ENCODE measurements at regions not wholly inside any gene's neighbourhood (a gene's known extent, or its start where the extent isn't known, plus 50 kb on each side); places are given as distances from the start of the nearest gene placed in this dataset.

DNA sequence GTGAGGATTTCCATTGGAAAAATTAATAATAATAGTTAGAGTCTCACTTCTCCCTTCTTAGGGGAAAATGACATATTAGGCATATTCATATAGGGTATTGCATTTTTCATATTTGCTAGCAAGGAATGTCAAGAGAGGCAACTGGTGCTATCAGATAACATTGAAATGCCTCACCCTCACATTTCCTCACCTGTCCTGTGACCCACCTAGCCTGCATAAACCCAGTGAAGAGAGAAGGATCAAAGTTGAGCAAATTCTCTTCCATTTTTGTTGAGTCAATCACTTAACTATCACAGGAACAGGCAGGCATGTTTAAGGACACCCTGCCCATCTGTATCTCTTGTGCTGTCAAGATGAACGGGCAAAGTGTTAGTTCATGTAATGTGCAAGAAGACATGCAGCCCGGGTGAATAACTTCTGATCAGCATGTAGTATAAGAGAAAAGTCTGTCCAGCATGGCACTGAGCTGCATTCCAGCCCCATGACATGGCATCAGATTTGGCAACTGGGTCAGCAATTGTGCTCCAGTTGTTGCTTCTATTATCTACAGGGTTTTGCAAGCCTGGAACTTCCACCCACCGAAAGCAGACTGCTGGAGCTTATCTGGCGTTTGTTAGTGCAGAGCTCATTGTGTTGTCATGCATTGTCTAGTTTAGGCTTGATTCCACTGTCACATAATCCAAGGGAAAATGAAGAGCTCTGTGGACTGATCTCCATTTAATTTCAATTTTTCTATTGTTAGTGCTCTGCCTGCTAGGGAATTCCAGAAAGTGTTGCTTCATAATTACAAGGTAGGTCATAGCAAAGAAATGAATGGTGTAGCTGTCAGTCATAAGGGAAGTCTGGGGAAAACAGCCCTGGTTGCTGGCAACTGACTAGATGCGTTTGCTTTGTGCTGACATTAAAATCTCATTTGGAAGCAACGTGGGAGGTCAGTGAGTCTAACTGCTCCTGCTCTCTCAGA, 138.4 kb upstream of the TNFAIP3 start:
- DNase-seq (peak in 3 of 6 donors; percentile 10 to 31 (median 15)), ATAC-seq (peak; percentile 56 to 76 (median 64)), FAIRE-seq (no peak)
- WGBS, 2 donors: 38 to 44% methylated on average over 6 of the region's 6 CpGs
- Histone ChIP-seq H3K27me3 (no peaks in the 10 kb centered on the region), H3K4me3 (no peak overlapping the region), H3K36me3 (no peaks in the 10 kb centered on the region), H3K27ac (peak overlapping the region in 2 of 4 donors; percentile 4 to 30), H3K9me3 (no peaks in the 10 kb centered on the region), H3K4me1 (no peaks in the 10 kb centered on the region)
- intact Hi-C loops (cut with DNase I): no loop called here
- no peak for TF ChIP-seq CTCF (IDR thresholded peaks at IDR 0.05)

GRCh38 chr6:137729866-137730629, 137.0 kb upstream of the TNFAIP3 start:
- no peaks in the 10 kb centered on the region for H3K4me1 ChIP-seq
- no peaks in the 10 kb centered on the region for H3K36me3 ChIP-seq
- no peaks in the 10 kb centered on the region for H3K9me3 ChIP-seq
- intact Hi-C loops (cut with DNase I): no loop called here
- WGBS, 2 donors: 86 to 91% methylated on average over 6 of the region's 6 CpGs
- no peak overlapping the region for H3K4me3 ChIP-seq
- DNase-seq (no peak), ATAC-seq (no peak), FAIRE-seq (no peak)
- TF ChIP-seq CTCF (IDR thresholded peaks at IDR 0.05): no peak
- no peak overlapping the region for H3K27ac ChIP-seq
- H3K27me3 ChIP-seq: no peaks in the 10 kb centered on the region

GRCh38 chr6:137731600-137731959, 135.5 kb upstream of the TNFAIP3 start:
- Histone ChIP-seq H3K9me3 (no peaks in the 10 kb centered on the region), H3K4me1 (no peaks in the 10 kb centered on the region), H3K36me3 (no peaks in the 10 kb centered on the region), H3K4me3 (no peak overlapping the region), H3K27ac (no peak overlapping the region), H3K27me3 (no peaks in the 10 kb centered on the region)
- DNase-seq (no peak), FAIRE-seq (no peak), ATAC-seq (no peak)
- WGBS, 2 donors: 42 to 59% methylated on average over 2 of the region's 2 CpGs
- no peak for TF ChIP-seq CTCF (IDR thresholded peaks at IDR 0.05)
- intact Hi-C loops (cut with DNase I): no loop called here

- H3K27ac ChIP-seq: no peak overlapping the region
- no peaks in the 10 kb centered on the region for H3K4me1 ChIP-seq
- FAIRE-seq (no peak), ATAC-seq (peak in 2 of 4 donors; percentile 27 to 39), DNase-seq (no peak)
- H3K4me3 ChIP-seq: no peak overlapping the region
- no peak for TF ChIP-seq CTCF (IDR thresholded peaks at IDR 0.05)
- H3K36me3 ChIP-seq: no peaks in the 10 kb centered on the region
- WGBS, 2 donors: 49 to 58% methylated on average over 4 of the region's 4 CpGs
- no peaks in the 10 kb centered on the region for H3K9me3 ChIP-seq
- H3K27me3 ChIP-seq: no peaks in the 10 kb centered on the region
- intact Hi-C loops (cut with DNase I): no loop called here
Observed at GRCh38 chr6:137731960-137732616, 135.0 kb upstream of the TNFAIP3 start.
